ENCODE measurements at regions not wholly inside any gene's neighbourhood (a gene's known extent, or its start where the extent isn't known, plus 50 kb on each side); places are given as distances from the start of the nearest gene placed in this dataset.

GRCh38 chr1:201612645-201613044 lies 73.7 kb downstream of the NAV1 start:
- H3K9me3 ChIP-seq (ENCODE audit: control insufficient read depth, low read depth, low read length), result no peaks in the 10 kb centered on the region
- H3K27me3 ChIP-seq (ENCODE audit: control insufficient read depth, insufficient read depth, low read length), result peaks cover 10% of the 10 kb centered on the region
- no peak overlapping the region for H3K27ac ChIP-seq (ENCODE audit: low read length)
- WGBS (ENCODE audit: insufficient coverage, low lambda C conversion rate), result no CpG with 5 or more reads among the region's 4 CpGs
- H3K4me1 ChIP-seq (ENCODE audit: control insufficient read depth, insufficient read depth, low read length), result peaks cover 3% of the 10 kb centered on the region
- no peak for DNase-seq
- no peak overlapping the region for H3K4me3 ChIP-seq (ENCODE audit: low read length)
- H3K36me3 ChIP-seq (ENCODE audit: control insufficient read depth, insufficient read depth, low read length), result no peaks in the 10 kb centered on the region

- H3K4me3 ChIP-seq (ENCODE audit: low read length), result no peak overlapping the region
- no peaks in the 10 kb centered on the region for H3K9me3 ChIP-seq (ENCODE audit: control insufficient read depth, low read depth, low read length)
- no peak for DNase-seq
- no peak overlapping the region for H3K27ac ChIP-seq (ENCODE audit: low read length)
- peaks cover 8% of the 10 kb centered on the region for H3K27me3 ChIP-seq (ENCODE audit: control insufficient read depth, insufficient read depth, low read length)
- WGBS (ENCODE audit: insufficient coverage, low lambda C conversion rate), result 100% methylated on average over 1 of the region's 22 CpGs
- H3K4me1 ChIP-seq (ENCODE audit: control insufficient read depth, insufficient read depth, low read length), result peaks cover 3% of the 10 kb centered on the region
- no peaks in the 10 kb centered on the region for H3K36me3 ChIP-seq (ENCODE audit: control insufficient read depth, insufficient read depth, low read length)
Measured at GRCh38 chr1:201614262-201615015, 75.5 kb downstream of the NAV1 start.

GRCh38 chr1:201617157-201617556 lies 78.2 kb downstream of the NAV1 start:
- Histone ChIP-seq H3K27me3 (ENCODE audit: control insufficient read depth, insufficient read depth, low read length) (peaks cover 4% of the 10 kb centered on the region), H3K9me3 (ENCODE audit: control insufficient read depth, low read depth, low read length) (no peaks in the 10 kb centered on the region), H3K27ac (ENCODE audit: low read length) (no peak overlapping the region), H3K36me3 (ENCODE audit: control insufficient read depth, insufficient read depth, low read length) (no peaks in the 10 kb centered on the region), H3K4me1 (ENCODE audit: control insufficient read depth, insufficient read depth, low read length) (peaks cover 3% of the 10 kb centered on the region), H3K4me3 (ENCODE audit: low read length) (no peak overlapping the region)
- WGBS (ENCODE audit: insufficient coverage, low lambda C conversion rate), result no CpG with 5 or more reads among the region's 3 CpGs
- DNase-seq, result no peak

GRCh38 chr1:201618389-201618788 lies 79.5 kb downstream of the NAV1 start:
- Histone ChIP-seq H3K4me1 (ENCODE audit: control insufficient read depth, insufficient read depth, low read length) (peaks cover 3% of the 10 kb centered on the region), H3K9me3 (ENCODE audit: control insufficient read depth, low read depth, low read length) (no peaks in the 10 kb centered on the region), H3K36me3 (ENCODE audit: control insufficient read depth, insufficient read depth, low read length) (no peaks in the 10 kb centered on the region), H3K4me3 (ENCODE audit: low read length) (no peak overlapping the region), H3K27ac (ENCODE audit: low read length) (no peak overlapping the region), H3K27me3 (ENCODE audit: control insufficient read depth, insufficient read depth, low read length) (peaks cover 4% of the 10 kb centered on the region)
- WGBS (ENCODE audit: insufficient coverage, low lambda C conversion rate), result no CpG with 5 or more reads among the region's 3 CpGs
- DNase-seq, result no peak

- WGBS (ENCODE audit: insufficient coverage, low lambda C conversion rate), result no CpG with 5 or more reads among the region's 5 CpGs
- Histone ChIP-seq H3K27ac (ENCODE audit: low read length) (no peak overlapping the region), H3K4me3 (ENCODE audit: low read length) (no peak overlapping the region), H3K36me3 (ENCODE audit: control insufficient read depth, insufficient read depth, low read length) (no peaks in the 10 kb centered on the region), H3K27me3 (ENCODE audit: control insufficient read depth, insufficient read depth, low read length) (peaks cover 4% of the 10 kb centered on the region), H3K9me3 (ENCODE audit: control insufficient read depth, low read depth, low read length) (no peaks in the 10 kb centered on the region), H3K4me1 (ENCODE audit: control insufficient read depth, insufficient read depth, low read length) (peaks cover 3% of the 10 kb centered on the region)
- no peak for DNase-seq
Measured at GRCh38 chr1:201618905-201619304, 80.0 kb downstream of the NAV1 start.

GRCh38 chr1:201619513-201619912 lies 80.6 kb downstream of the NAV1 start:
- WGBS (ENCODE audit: insufficient coverage, low lambda C conversion rate), result no CpG with 5 or more reads among the region's 1 CpG

GRCh38 chr1:201622353-201622752 lies 83.4 kb downstream of the NAV1 start:
- WGBS (ENCODE audit: insufficient coverage, low lambda C conversion rate), result 29% methylated on average over 1 of the region's 4 CpGs
- DNase-seq, result no peak

More at GRCh38 chr1:201619513-201619912, 80.6 kb downstream of the NAV1 start:
- Histone ChIP-seq H3K4me1 (ENCODE audit: control insufficient read depth, insufficient read depth, low read length) (no peaks in the 10 kb centered on the region), H3K27me3 (ENCODE audit: control insufficient read depth, insufficient read depth, low read length) (peaks cover 1% of the 10 kb centered on the region), H3K9me3 (ENCODE audit: control insufficient read depth, low read depth, low read length) (no peaks in the 10 kb centered on the region), H3K36me3 (ENCODE audit: control insufficient read depth, insufficient read depth, low read length) (no peaks in the 10 kb centered on the region), H3K4me3 (ENCODE audit: low read length) (no peak overlapping the region), H3K27ac (ENCODE audit: low read length) (no peak overlapping the region)
- DNase-seq, result no peak

GRCh38 chr1:201622824-201623223 lies 83.9 kb downstream of the NAV1 start:
- H3K36me3 ChIP-seq (ENCODE audit: control insufficient read depth, insufficient read depth, low read length), result no peaks in the 10 kb centered on the region

More at GRCh38 chr1:201622353-201622752, 83.4 kb downstream of the NAV1 start:
- no peaks in the 10 kb centered on the region for H3K9me3 ChIP-seq (ENCODE audit: control insufficient read depth, low read depth, low read length)
- H3K36me3 ChIP-seq (ENCODE audit: control insufficient read depth, insufficient read depth, low read length), result no peaks in the 10 kb centered on the region
- H3K4me1 ChIP-seq (ENCODE audit: control insufficient read depth, insufficient read depth, low read length), result no peaks in the 10 kb centered on the region
- H3K4me3 ChIP-seq (ENCODE audit: low read length), result no peak overlapping the region
- H3K27me3 ChIP-seq (ENCODE audit: control insufficient read depth, insufficient read depth, low read length), result no peaks in the 10 kb centered on the region
- no peak overlapping the region for H3K27ac ChIP-seq (ENCODE audit: low read length)

GRCh38 chr1:201624741-201625225 lies 85.9 kb downstream of the NAV1 start:
- Histone ChIP-seq H3K4me1 (ENCODE audit: control insufficient read depth, insufficient read depth, low read length) (peaks cover 7% of the 10 kb centered on the region), H3K27ac (ENCODE audit: low read length) (no peak overlapping the region), H3K9me3 (ENCODE audit: control insufficient read depth, low read depth, low read length) (no peaks in the 10 kb centered on the region), H3K27me3 (ENCODE audit: control insufficient read depth, insufficient read depth, low read length) (no peaks in the 10 kb centered on the region), H3K4me3 (ENCODE audit: low read length) (no peak overlapping the region), H3K36me3 (ENCODE audit: control insufficient read depth, insufficient read depth, low read length) (no peaks in the 10 kb centered on the region)
- no CpG with 5 or more reads among the region's 4 CpGs for WGBS (ENCODE audit: insufficient coverage, low lambda C conversion rate)
- DNase-seq, result no peak

More at GRCh38 chr1:201622824-201623223, 83.9 kb downstream of the NAV1 start:
- no peak overlapping the region for H3K4me3 ChIP-seq (ENCODE audit: low read length)
- H3K27ac ChIP-seq (ENCODE audit: low read length), result no peak overlapping the region
- WGBS (ENCODE audit: insufficient coverage, low lambda C conversion rate), result no CpG with 5 or more reads among the region's 15 CpGs
- no peaks in the 10 kb centered on the region for H3K9me3 ChIP-seq (ENCODE audit: control insufficient read depth, low read depth, low read length)
- no peak for DNase-seq
- no peaks in the 10 kb centered on the region for H3K27me3 ChIP-seq (ENCODE audit: control insufficient read depth, insufficient read depth, low read length)
- no peaks in the 10 kb centered on the region for H3K4me1 ChIP-seq (ENCODE audit: control insufficient read depth, insufficient read depth, low read length)

- Histone ChIP-seq H3K27ac (ENCODE audit: low read length) (no peak overlapping the region), H3K27me3 (ENCODE audit: control insufficient read depth, insufficient read depth, low read length) (no peaks in the 10 kb centered on the region), H3K4me3 (ENCODE audit: low read length) (no peak overlapping the region), H3K9me3 (ENCODE audit: control insufficient read depth, low read depth, low read length) (no peaks in the 10 kb centered on the region), H3K36me3 (ENCODE audit: control insufficient read depth, insufficient read depth, low read length) (no peaks in the 10 kb centered on the region), H3K4me1 (ENCODE audit: control insufficient read depth, insufficient read depth, low read length) (peaks cover 7% of the 10 kb centered on the region)
- no CpG with 5 or more reads among the region's 3 CpGs for WGBS (ENCODE audit: insufficient coverage, low lambda C conversion rate)
- no peak for DNase-seq
Measured at GRCh38 chr1:201625226-201625761, 86.4 kb downstream of the NAV1 start.
